AML-193 (cell line): ENCODE measurements at regions not wholly inside any gene's neighbourhood (a gene's known extent, or its start where the extent isn't known, plus 50 kb on each side); places are given as distances from the start of the nearest gene placed in this dataset.
"Not testable (repeated sequence)": the region's sequence is repeated elsewhere in the genome, so short reads cannot be mapped to it uniquely, and the experiment has no call there.

Experiments used
- DNase-seq, 2 experiments: peaks; one replicate each; lab custom pipeline; 2025; lab: John Stamatoyannopoulos, UW

- DNase-seq, result no peak
Measured at GRCh38 chr13:65387743-65388347, 1842.3 kb downstream of the PCDH9 start.

- no peak for DNase-seq
Measured at GRCh38 chr13:65378943-65379519, 1851.1 kb downstream of the PCDH9 start.

- DNase-seq, result no peak
Measured at GRCh38 chr13:65378484-65378883, 1851.7 kb downstream of the PCDH9 start.

GRCh38 chr13:65368832-65369231 lies 1861.3 kb downstream of the PCDH9 start:
- DNase-seq, result no peak

GRCh38 chr13:65353951-65354350 lies 1876.2 kb downstream of the PCDH9 start:
- DNase-seq, result no peak

GRCh38 chr13:65353150-65353549 lies 1877.0 kb downstream of the PCDH9 start:
- not testable (repeated sequence) for DNase-seq

- DNase-seq, result no peak
Measured at GRCh38 chr13:65347420-65348030, 1882.6 kb downstream of the PCDH9 start.

- no peak for DNase-seq
Measured at GRCh38 chr13:65343898-65344663, 1886.1 kb downstream of the PCDH9 start.

- peak; percentile 40 to 45 for DNase-seq
Measured at GRCh38 chr13:65342541-65343337, 1887.4 kb downstream of the PCDH9 start.

- DNase-seq, result no peak
Measured at GRCh38 chr13:65339241-65339640, 1890.9 kb downstream of the PCDH9 start.

- DNase-seq, result no peak
Measured at GRCh38 chr13:65336916-65337315, 1893.2 kb downstream of the PCDH9 start.

- DNase-seq, result no peak
Measured at GRCh38 chr13:65336087-65336749, 1893.9 kb downstream of the PCDH9 start.

- DNase-seq, result no peak
Measured at GRCh38 chr13:65330691-65331090, 1899.4 kb downstream of the PCDH9 start.

- no peak for DNase-seq
Measured at GRCh38 chr13:65330287-65330686, 1899.8 kb downstream of the PCDH9 start.

GRCh38 chr13:65323192-65323591 lies 1906.9 kb downstream of the PCDH9 start:
- DNase-seq, result not testable (repeated sequence)

- DNase-seq, result not testable (repeated sequence)
Measured at GRCh38 chr13:65321423-65321822, 1908.7 kb downstream of the PCDH9 start.

GRCh38 chr13:65314008-65314407 lies 1916.1 kb downstream of the PCDH9 start:
- DNase-seq, result no peak

GRCh38 chr13:65310663-65311328 lies 1919.3 kb downstream of the PCDH9 start:
- no peak for DNase-seq

GRCh38 chr13:65309906-65310305 lies 1920.2 kb downstream of the PCDH9 start:
- no peak for DNase-seq

- not testable (repeated sequence) for DNase-seq
Measured at GRCh38 chr13:65308729-65309128, 1921.4 kb downstream of the PCDH9 start.

- no peak for DNase-seq
Measured at GRCh38 chr13:65307056-65307455, 1923.1 kb downstream of the PCDH9 start.
